ENCODE measurements at regions not wholly inside any gene's neighbourhood (a gene's known extent, or its start where the extent isn't known, plus 50 kb on each side); places are given as distances from the start of the nearest gene placed in this dataset.
"Not testable (repeated sequence)": the region's sequence is repeated elsewhere in the genome, so short reads cannot be mapped to it uniquely, and the experiment has no call there.

GRCh38 chr4:114087596-114088230 is 108.3 kb upstream of the ARSJ start:
- peak; percentile 66 for DNase-seq (ENCODE audit: low spot score)

- DNase-seq (ENCODE audit: low spot score) = no peak
Measured at GRCh38 chr4:114088481-114088880, 109.0 kb upstream of the ARSJ start.

DNA sequence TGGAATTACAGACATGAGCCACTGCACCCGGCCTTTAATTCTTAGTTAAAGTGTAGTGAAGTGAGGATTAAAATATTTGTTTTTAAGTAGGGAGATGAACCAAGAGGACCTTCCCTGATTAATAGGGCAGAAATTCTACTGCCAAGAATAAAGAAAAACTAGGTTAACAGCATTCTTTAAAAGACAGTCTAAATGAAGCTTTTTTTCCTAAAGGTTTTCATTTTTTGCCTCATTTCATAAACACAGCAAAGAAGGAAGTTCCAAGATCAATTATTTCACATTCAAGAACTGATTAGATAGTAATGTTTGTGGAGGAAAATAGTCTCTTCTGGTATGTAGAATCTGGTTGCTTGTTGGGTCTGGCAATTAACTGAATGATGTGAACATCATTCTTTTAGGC is 112.1 kb upstream of the ARSJ start:
- no peak for DNase-seq (ENCODE audit: low spot score)

DNA sequence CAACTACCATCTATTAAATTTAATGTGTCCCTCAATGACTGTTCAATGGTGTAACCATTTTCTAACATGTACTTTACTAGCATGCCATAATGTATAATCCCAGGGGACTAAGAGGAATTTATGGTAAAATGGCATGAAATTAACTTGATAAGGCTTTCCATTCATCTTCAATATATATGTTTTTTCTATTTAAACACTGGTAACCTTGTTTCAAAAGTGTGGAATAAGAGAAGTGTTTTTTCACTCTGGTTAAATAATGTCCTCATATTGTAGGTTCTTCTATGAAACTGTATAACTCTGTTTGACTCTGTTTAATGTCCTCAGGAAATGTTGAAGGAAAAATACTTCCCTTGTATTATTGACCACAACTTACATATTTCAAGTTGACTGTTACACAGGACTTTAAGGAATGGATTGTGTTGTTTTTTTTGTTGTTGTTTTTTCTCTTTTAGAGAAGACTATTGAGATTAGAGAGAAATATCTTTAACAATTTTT is 113.8 kb upstream of the ARSJ start:
- DNase-seq (ENCODE audit: low spot score) = no peak

GRCh38 chr4:114100288-114101031 is 121.0 kb upstream of the ARSJ start:
- DNase-seq (ENCODE audit: low spot score) = no peak

DNA sequence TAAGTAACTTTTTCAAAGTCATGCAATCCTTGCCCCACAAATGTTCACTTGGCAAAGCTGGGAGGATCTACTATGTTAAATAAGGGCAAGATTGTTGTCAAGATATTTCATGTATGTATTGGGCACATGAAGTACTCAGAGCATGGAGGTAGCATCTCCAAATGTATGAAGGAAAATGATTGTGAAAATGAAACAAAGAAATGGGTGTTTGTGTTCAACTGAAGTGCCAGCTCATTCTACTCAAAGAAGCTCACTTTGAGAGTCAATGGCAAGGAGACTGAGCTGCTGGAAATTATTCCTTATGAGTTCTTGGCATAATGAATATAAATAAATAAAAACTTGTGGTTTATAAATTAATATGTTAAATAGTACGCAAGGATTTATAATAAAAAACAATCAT is 124.5 kb upstream of the ARSJ start:
- no peak for DNase-seq (ENCODE audit: low spot score)

GRCh38 chr4:114108869-114109268 is 129.4 kb upstream of the ARSJ start:
- DNase-seq (ENCODE audit: low spot score) = peak; percentile 98

GRCh38 chr4:114109776-114110175 is 130.3 kb upstream of the ARSJ start:
- DNase-seq (ENCODE audit: low spot score) = no peak

DNA sequence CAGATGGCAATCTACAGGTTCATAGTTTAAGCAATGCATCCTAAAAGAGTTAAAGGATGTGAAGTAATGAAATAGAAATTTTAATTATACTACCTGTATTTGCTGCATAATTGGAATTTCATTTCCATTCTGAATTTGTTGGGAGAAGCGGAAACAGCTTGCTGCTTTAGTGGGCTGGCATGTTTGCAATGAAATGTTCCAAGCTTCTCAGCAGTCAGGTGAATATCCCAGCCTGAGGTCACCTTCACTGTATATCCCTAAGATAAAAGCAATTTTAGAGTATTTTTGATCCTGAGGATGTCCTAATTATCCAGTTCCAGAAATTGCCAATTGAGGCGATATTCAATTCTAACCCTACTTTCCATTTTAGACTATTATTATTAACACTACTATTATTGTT is 136.1 kb upstream of the ARSJ start:
- DNase-seq (ENCODE audit: low spot score) = peak; percentile 93

GRCh38 chr4:114116861-114117260 is 137.4 kb upstream of the ARSJ start:
- DNase-seq (ENCODE audit: low spot score) = peak; percentile 86

GRCh38 chr4:114121221-114121620 is 141.8 kb upstream of the ARSJ start:
- DNase-seq (ENCODE audit: low spot score) = no peak

- no peak for DNase-seq (ENCODE audit: low spot score)
Measured at GRCh38 chr4:114132199-114132598, 152.8 kb upstream of the ARSJ start.

GRCh38 chr4:114132830-114133229 is 153.4 kb upstream of the ARSJ start:
- no peak for DNase-seq (ENCODE audit: low spot score)

- DNase-seq (ENCODE audit: low spot score) = peak; percentile 75
Measured at GRCh38 chr4:114136069-114136468, 156.6 kb upstream of the ARSJ start.

- no peak for DNase-seq (ENCODE audit: low spot score)
Measured at GRCh38 chr4:114137984-114138383, 158.5 kb upstream of the ARSJ start.

DNA sequence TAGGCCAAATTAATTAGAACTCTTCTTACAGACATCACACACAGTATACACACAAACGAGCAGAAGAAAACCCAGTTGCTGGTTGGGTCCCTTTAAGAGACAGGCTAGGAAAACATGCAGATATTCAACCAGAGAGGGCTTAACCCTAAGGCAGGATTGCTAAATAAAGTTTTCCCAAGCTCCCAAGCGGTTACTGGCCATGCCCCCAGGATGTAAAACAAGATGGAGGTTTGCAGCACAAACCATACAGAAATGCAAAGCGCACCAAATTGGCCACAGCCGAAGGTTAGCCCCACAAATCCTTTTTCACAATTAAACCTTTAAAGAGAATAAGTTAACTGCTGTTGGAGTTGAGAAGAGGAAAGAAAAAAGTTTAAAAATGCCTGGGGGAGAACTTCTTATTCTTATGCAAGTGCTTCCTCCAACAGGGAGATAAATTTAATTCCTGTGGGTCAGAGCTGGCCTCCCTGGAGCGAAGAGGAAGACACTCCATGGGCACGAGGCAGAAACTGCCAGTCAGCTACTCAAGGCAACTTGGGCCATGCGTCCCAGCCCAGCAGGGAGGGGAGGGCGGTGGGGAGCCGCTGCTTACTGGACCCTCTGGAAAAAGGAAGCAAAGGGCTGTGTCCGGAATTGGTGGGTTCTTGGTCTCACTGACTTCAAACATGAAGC is 167.6 kb upstream of the ARSJ start:
- DNase-seq (ENCODE audit: low spot score) = no peak

- DNase-seq (ENCODE audit: low spot score) = not testable (repeated sequence)
Measured at GRCh38 chr4:114147619-114148208, 168.3 kb upstream of the ARSJ start.

GRCh38 chr4:114148372-114149070 is 169.1 kb upstream of the ARSJ start:
- not testable (repeated sequence) for DNase-seq (ENCODE audit: low spot score)

DNA sequence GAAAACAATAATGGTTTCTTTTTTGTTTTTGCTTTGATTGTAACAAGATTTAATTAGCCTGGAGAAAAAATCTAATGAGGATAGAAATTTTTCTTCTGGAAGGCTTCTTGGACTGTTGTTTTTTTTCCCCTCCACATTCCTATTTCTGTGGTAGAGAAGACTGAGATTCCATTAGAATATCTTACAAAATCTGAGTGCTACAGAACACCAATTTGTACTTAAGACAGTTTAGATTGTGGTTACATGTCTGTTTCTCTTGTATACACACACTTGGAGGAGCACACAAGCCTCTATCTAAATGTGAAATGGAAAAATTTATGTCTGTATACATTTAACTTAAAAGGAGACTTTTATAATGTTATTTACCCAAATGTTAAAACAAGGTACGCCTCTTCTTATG is 176.9 kb upstream of the ARSJ start:
- no peak for DNase-seq (ENCODE audit: low spot score)

- DNase-seq (ENCODE audit: low spot score) = no peak
Measured at GRCh38 chr4:114161809-114162208, 182.4 kb upstream of the ARSJ start.

- DNase-seq (ENCODE audit: low spot score) = no peak
Measured at GRCh38 chr4:114163051-114163450, 183.6 kb upstream of the ARSJ start.

GRCh38 chr4:114173968-114174367 is 194.5 kb upstream of the ARSJ start:
- DNase-seq (ENCODE audit: low spot score) = no peak
